ENCODE measurements at regions not wholly inside any gene's neighbourhood (a gene's known extent, or its start where the extent isn't known, plus 50 kb on each side); places are given as distances from the start of the nearest gene placed in this dataset.

- TF ChIP-seq, protein P1, sequence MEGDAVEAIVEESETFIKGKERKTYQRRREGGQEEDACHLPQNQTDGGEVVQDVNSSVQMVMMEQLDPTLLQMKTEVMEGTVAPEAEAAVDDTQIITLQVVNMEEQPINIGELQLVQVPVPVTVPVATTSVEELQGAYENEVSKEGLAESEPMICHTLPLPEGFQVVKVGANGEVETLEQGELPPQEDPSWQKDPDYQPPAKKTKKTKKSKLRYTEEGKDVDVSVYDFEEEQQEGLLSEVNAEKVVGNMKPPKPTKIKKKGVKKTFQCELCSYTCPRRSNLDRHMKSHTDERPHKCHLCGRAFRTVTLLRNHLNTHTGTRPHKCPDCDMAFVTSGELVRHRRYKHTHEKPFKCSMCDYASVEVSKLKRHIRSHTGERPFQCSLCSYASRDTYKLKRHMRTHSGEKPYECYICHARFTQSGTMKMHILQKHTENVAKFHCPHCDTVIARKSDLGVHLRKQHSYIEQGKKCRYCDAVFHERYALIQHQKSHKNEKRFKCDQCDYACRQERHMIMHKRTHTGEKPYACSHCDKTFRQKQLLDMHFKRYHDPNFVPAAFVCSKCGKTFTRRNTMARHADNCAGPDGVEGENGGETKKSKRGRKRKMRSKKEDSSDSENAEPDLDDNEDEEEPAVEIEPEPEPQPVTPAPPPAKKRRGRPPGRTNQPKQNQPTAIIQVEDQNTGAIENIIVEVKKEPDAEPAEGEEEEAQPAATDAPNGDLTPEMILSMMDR (IDR thresholded peaks at IDR 0.05; ENCODE audit: insufficient read depth, low read depth, low read length), result no peak
- no peak for TF ChIP-seq EZH2 (IDR thresholded peaks at IDR 0.05; ENCODE audit: insufficient read depth, low read length)
These were observed 212.0 kb downstream of the SREK1 start for GRCh38 chr5:66356011-66356565.

Measured in astrocyte (in vitro differentiated cells and primary cell).